SU-DHL-6 (cell line): ENCODE measurements at regions not wholly inside any gene's neighbourhood (a gene's known extent, or its start where the extent isn't known, plus 50 kb on each side); places are given as distances from the start of the nearest gene placed in this dataset.

Experiments
- H2AFZ ChIP-seq: fragments of 200-600 bp; sonication (generic); 2 replicates; pipeline ENCODE4 v1.6.1; 2014; ENCODE audit warnings: low read depth, mild to moderate bottlenecking, moderate library complexity, mixed read lengths, antibody characterized with exemption, low read length; ENCODE audit not compliant: severe bottlenecking
- H3F3A ChIP-seq: fragments of 200-600 bp; shearing (Covaris generic); 2 replicates; pipeline ENCODE4 v1.6.0; 2016; ENCODE audit warnings: antibody characterized with exemption, mild to moderate bottlenecking; ENCODE audit not compliant: insufficient read depth
- H3K27ac ChIP-seq: fragments of 200-600 bp; sonication (generic); 2 replicates; pipeline ENCODE4 v1.5.1; 2016; ENCODE audit warnings: low read depth, mild to moderate bottlenecking, low read length, moderate library complexity, mixed read lengths
- H3K27me3 ChIP-seq: fragments of 200-600 bp; sonication (generic), shearing (Covaris generic); 2 replicates; pipeline ENCODE4 v1.6.0; 2014; ENCODE audit warnings: mild to moderate bottlenecking, low read length
- H3K36me3 ChIP-seq: fragments of 200-600 bp; sonication (generic); 2 replicates; pipeline ENCODE4 v1.6.1; 2014; ENCODE audit warnings: mild to moderate bottlenecking, low read length, mixed read lengths
- H3K4me2 ChIP-seq: fragments of 300-600, 200-600 bp; shearing (Covaris generic), sonication (generic); 2 replicates; pipeline ENCODE4 v1.6.0; 2014; ENCODE audit warnings: low read length, low read depth, mild to moderate bottlenecking; ENCODE audit not compliant: poor library complexity, severe bottlenecking
- H3K4me3 ChIP-seq: fragments of 200-600 bp; sonication (generic); 2 replicates; pipeline ENCODE4 v1.5.1; 2014; ENCODE audit warnings: antibody characterized with exemption, low read length, mild to moderate bottlenecking, mixed read lengths; ENCODE audit not compliant: insufficient read depth, poor library complexity, severe bottlenecking
- H3K79me2 ChIP-seq: fragments of 200-600 bp; sonication (generic); 2 replicates; pipeline ENCODE4 v1.6.1; 2014; ENCODE audit warnings: mild to moderate bottlenecking, low read length, moderate library complexity; ENCODE audit not compliant: insufficient read depth
- H3K9ac ChIP-seq: fragments of 200-600 bp; sonication (generic); 2 replicates; pipeline ENCODE4 v1.7.0; 2014; ENCODE audit warnings: mild to moderate bottlenecking, low read length
- H3K9me2 ChIP-seq: fragments of 200-600 bp; sonication (generic); replicated peaks from 2 replicates; pipeline ENCODE4 v1.6.1; 2014; ENCODE audit warnings: low read length; ENCODE audit not compliant: insufficient read depth
- H3K9me3 ChIP-seq: fragments of 200-600 bp; sonication (generic); 2 replicates; pipeline ENCODE4 v1.6.1; 2014; ENCODE audit warnings: low read length, mixed read lengths; ENCODE audit not compliant: insufficient read depth
- H4K20me1 ChIP-seq: fragments of 200-600 bp; sonication (generic); 2 replicates; pipeline ENCODE4 v1.6.1; 2014; ENCODE audit warnings: low read depth, mild to moderate bottlenecking, antibody characterized with exemption, low read length, moderate library complexity, mixed read lengths
- EZH2phosphoT487 ChIP-seq: fragments of 200-600 bp; sonication (generic), shearing (Covaris generic); conservative IDR thresholded peaks from 2 replicates; pipeline ENCODE4 v1.6.1; 2018; ENCODE audit warnings: mild to moderate bottlenecking, antibody characterized with exemption, low read length, moderate library complexity, mixed read lengths
- TF ChIP-seq, protein P1 (sequence below): fragments of 200-600 bp; sonication (generic); IDR thresholded peaks from one replicate; pipeline ENCODE4 v1.5.1; 2017; ENCODE audit warnings: antibody characterized with exemption, mild to moderate bottlenecking, low read length, moderate library complexity; ENCODE audit not compliant: insufficient read depth, poor library complexity, severe bottlenecking

DNA sequence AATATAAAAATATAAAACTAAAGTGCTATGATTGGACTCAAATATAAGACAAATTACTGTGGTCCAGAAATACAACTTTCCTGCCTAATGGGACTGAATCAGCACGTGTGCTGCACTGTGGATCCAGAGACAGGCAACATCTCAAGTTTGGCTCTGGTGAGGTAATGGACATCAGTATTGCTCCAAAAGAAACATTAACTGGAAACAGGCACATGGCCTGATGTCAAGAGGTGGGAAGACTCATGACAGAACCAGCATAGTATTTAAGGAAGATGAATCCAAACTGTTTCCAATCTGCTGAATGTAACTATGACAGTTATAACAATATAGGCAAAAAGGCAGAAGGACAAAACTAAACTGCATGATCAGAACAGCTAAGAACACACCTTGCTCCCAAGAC, 354.6 kb downstream of the FSIP2 start:
- H3K4me3 ChIP-seq, result no peak overlapping the region
- no peaks in the 10 kb centered on the region for H3K36me3 ChIP-seq
- no peak overlapping the region for H3K9ac ChIP-seq
- no peak overlapping the region for H3K27ac ChIP-seq
- no peaks in the 10 kb centered on the region for H3K27me3 ChIP-seq
- H3K9me3 ChIP-seq, result no peaks in the 10 kb centered on the region
- no peak overlapping the region for H2AFZ ChIP-seq
- H3F3A ChIP-seq, result no peaks in the 10 kb centered on the region
- no peak overlapping the region for H3K4me2 ChIP-seq
- H3K9me2 ChIP-seq, result no peaks in the 10 kb centered on the region
- TF ChIP-seq EZH2phosphoT487, result no peak
- TF ChIP-seq, protein P1, sequence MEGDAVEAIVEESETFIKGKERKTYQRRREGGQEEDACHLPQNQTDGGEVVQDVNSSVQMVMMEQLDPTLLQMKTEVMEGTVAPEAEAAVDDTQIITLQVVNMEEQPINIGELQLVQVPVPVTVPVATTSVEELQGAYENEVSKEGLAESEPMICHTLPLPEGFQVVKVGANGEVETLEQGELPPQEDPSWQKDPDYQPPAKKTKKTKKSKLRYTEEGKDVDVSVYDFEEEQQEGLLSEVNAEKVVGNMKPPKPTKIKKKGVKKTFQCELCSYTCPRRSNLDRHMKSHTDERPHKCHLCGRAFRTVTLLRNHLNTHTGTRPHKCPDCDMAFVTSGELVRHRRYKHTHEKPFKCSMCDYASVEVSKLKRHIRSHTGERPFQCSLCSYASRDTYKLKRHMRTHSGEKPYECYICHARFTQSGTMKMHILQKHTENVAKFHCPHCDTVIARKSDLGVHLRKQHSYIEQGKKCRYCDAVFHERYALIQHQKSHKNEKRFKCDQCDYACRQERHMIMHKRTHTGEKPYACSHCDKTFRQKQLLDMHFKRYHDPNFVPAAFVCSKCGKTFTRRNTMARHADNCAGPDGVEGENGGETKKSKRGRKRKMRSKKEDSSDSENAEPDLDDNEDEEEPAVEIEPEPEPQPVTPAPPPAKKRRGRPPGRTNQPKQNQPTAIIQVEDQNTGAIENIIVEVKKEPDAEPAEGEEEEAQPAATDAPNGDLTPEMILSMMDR, result no peak
- H3K79me2 ChIP-seq, result no peaks in the 10 kb centered on the region
- no peaks in the 10 kb centered on the region for H4K20me1 ChIP-seq

DNA sequence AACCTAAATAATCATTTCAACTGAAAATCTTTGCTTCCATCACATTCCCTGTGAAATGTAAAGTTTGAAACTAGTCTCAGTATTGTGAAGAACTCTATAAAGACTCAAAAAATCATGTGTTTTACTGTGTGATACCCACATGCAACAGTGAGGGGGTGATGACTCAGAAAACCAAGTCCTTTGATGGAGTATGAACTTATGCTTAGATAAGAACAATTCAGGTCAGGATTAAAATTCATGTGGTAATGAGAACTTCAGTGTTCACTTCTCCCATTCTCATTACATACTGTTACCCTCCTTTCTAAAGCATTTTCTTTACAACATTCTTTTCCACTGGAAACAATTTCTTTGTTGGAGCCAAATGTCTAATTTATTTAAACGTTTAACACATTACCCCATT, 360.2 kb downstream of the FSIP2 start:
- Histone ChIP-seq H3K9me3 (no peaks in the 10 kb centered on the region), H3K4me2 (no peak overlapping the region), H3K36me3 (no peaks in the 10 kb centered on the region), H3K27ac (no peak overlapping the region), H3K4me3 (no peak overlapping the region), H3K9ac (no peak overlapping the region), H4K20me1 (no peaks in the 10 kb centered on the region), H3K9me2 (no peaks in the 10 kb centered on the region), H3K79me2 (no peaks in the 10 kb centered on the region), H3F3A (no peaks in the 10 kb centered on the region), H2AFZ (no peak overlapping the region), H3K27me3 (no peaks in the 10 kb centered on the region)
- TF ChIP-seq EZH2phosphoT487, result no peak
- TF ChIP-seq, protein P1, result no peak

DNA sequence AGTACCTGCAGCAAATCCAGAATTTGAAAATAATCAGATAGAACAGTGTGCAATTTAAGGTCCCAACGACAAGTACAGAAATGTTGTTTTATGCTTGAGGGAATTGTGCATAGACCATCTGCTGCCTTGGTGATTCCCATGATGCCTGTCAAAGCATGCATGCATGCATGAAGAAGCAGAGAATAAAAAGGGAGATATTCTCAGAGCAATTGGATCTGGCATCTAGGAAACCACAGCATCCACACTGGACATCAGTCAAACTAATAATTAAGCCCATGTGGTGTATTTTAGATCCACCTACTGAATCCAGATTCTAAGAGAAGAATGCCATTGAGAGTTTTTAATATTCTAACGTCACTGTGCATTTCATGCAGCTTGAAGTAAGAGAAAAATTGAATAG, 361.2 kb downstream of the FSIP2 start:
- Histone ChIP-seq H3K27me3 (no peaks in the 10 kb centered on the region), H3K9me3 (no peaks in the 10 kb centered on the region), H3K9ac (no peak overlapping the region), H3F3A (no peaks in the 10 kb centered on the region), H2AFZ (no peak overlapping the region), H3K4me2 (no peak overlapping the region), H3K9me2 (no peaks in the 10 kb centered on the region), H3K36me3 (no peaks in the 10 kb centered on the region), H3K79me2 (no peaks in the 10 kb centered on the region), H3K27ac (no peak overlapping the region), H4K20me1 (no peaks in the 10 kb centered on the region), H3K4me3 (no peak overlapping the region)
- no peak for TF ChIP-seq EZH2phosphoT487
- TF ChIP-seq, protein P1, result no peak
